GM23248 (cell line): ENCODE measurements at regions not wholly inside any gene's neighbourhood (a gene's known extent, or its start where the extent isn't known, plus 50 kb on each side); places are given as distances from the start of the nearest gene placed in this dataset.

Experiments used
- DNase-seq: peaks from one replicate; pipeline ENCODE4 v3.0.0-alpha.2; 2015
- H2AFZ ChIP-seq: fragments of 200-600 bp; sonication (generic); 2 replicates; pipeline ENCODE4 v1.6.1; 2016; ENCODE audit warnings: antibody characterized with exemption
- H3F3A ChIP-seq: fragments of 200-600 bp; sonication (generic); 2 replicates; pipeline ENCODE4 v1.6.1; 2016; ENCODE audit warnings: mild to moderate bottlenecking, antibody characterized with exemption, mixed run types; ENCODE audit not compliant: insufficient read depth
- H3K27ac ChIP-seq: fragments of 200-600 bp; sonication (generic); 2 replicates; pipeline ENCODE4 v1.5.1; 2016; ENCODE audit warnings: mild to moderate bottlenecking
- H3K27me3 ChIP-seq: fragments of 200-600 bp; sonication (generic); replicated peaks from 2 replicates; pipeline ENCODE4 v1.6.1; 2016; ENCODE audit warnings: mild to moderate bottlenecking; ENCODE audit not compliant: insufficient read depth
- H3K36me3 ChIP-seq: fragments of 200-600 bp; sonication (generic); 2 replicates; pipeline ENCODE4 v1.6.1; 2016; ENCODE audit warnings: low read depth, mild to moderate bottlenecking
- H3K4me1 ChIP-seq: fragments of 200-600 bp; sonication (generic); 2 replicates; pipeline ENCODE4 v1.6.1; 2016; ENCODE audit warnings: mild to moderate bottlenecking; ENCODE audit not compliant: insufficient read depth
- H3K4me2 ChIP-seq: fragments of 200-600 bp; sonication (generic); one replicate; pipeline ENCODE4 v1.6.1; 2016; ENCODE audit warnings: mild to moderate bottlenecking; ENCODE audit not compliant: unreplicated experiment
- H3K4me3 ChIP-seq: fragments of 200-600 bp; sonication (generic); 2 replicates; pipeline ENCODE4 v1.5.1; 2016; ENCODE audit warnings: mild to moderate bottlenecking
- H3K79me2 ChIP-seq: fragments of 200-600 bp; sonication (generic); 2 replicates; pipeline ENCODE4 v1.6.1; 2016; ENCODE audit warnings: mild to moderate bottlenecking; ENCODE audit not compliant: insufficient read depth
- H3K9ac ChIP-seq: fragments of 200-600 bp; sonication (generic); 2 replicates; pipeline ENCODE4 v1.6.1; 2016; ENCODE audit warnings: mild to moderate bottlenecking
- H3K9me2 ChIP-seq: fragments of 200-600 bp; sonication (generic); 2 replicates; pipeline ENCODE4 v1.6.1; 2016; ENCODE audit warnings: mixed run types, mild to moderate bottlenecking, moderate library complexity; ENCODE audit not compliant: insufficient read depth
- H3K9me3 ChIP-seq: fragments of 200-600 bp; sonication (generic); one replicate; pipeline ENCODE4 v1.6.1; 2017; ENCODE audit warnings: low read depth
- H4K20me1 ChIP-seq: fragments of 200-600 bp; sonication (generic); 2 replicates; pipeline ENCODE4 v1.6.0; 2016; ENCODE audit not compliant: insufficient read depth
- EZH2 ChIP-seq: fragments of 200-600 bp; sonication (generic); IDR thresholded peaks from 2 replicates; pipeline ENCODE4 v1.6.1; 2018; ENCODE audit warnings: antibody characterized with exemption, mild to moderate bottlenecking; ENCODE audit not compliant: insufficient read depth, poor library complexity, severe bottlenecking
- EZH2phosphoT487 ChIP-seq: fragments of 200-600 bp; sonication (generic); IDR thresholded peaks from 2 replicates; pipeline ENCODE4 v1.6.1; 2018; ENCODE audit warnings: antibody characterized with exemption, moderate library complexity, mild to moderate bottlenecking, low read depth; ENCODE audit not compliant: insufficient read depth
- WGBS, 2 experiments: methylation state at CpG; one replicate each; pipeline ENCODE4 v1.1.6; 2015 to 2017; ENCODE audit warnings: low lambda C conversion rate in 2 of 2, low coverage in 1 of 2; ENCODE audit errors: missing lambda C conversion rate in 2 of 2; 5-methylcytosine and 5-hydroxymethylcytosine counted together
- in situ Hi-C: fragments of 300-500 bp; cut with MboI; formaldehyde crosslinking; loops from 2 replicates; pipeline ENCODE4 v1.15.0; 2020

- H3K4me1 ChIP-seq, result no peaks in the 10 kb centered on the region
- in situ Hi-C loops, result no loop called here
- no peak overlapping the region for H3K9ac ChIP-seq
- H3K9me2 ChIP-seq, result no peaks in the 10 kb centered on the region
- no peak overlapping the region for H3K27ac ChIP-seq
- WGBS, 2 experiments, result 22 to 30% methylated on average over 6 of the region's 6 CpGs
- no peaks in the 10 kb centered on the region for H3K9me3 ChIP-seq
- H3K79me2 ChIP-seq, result no peaks in the 10 kb centered on the region
- H3K4me3 ChIP-seq, result no peak overlapping the region
- H3K27me3 ChIP-seq, result no peaks in the 10 kb centered on the region
- no peak for TF ChIP-seq EZH2phosphoT487
- TF ChIP-seq EZH2, result no peak
- no peaks in the 10 kb centered on the region for H4K20me1 ChIP-seq
- no peaks in the 10 kb centered on the region for H3F3A ChIP-seq
- peak; percentile 30 for DNase-seq
- H3K4me2 ChIP-seq, result no peak overlapping the region
- H2AFZ ChIP-seq, result no peak overlapping the region
- H3K36me3 ChIP-seq, result no peaks in the 10 kb centered on the region
Measured at GRCh38 chr2:41400088-41400665, 647.6 kb upstream of the PKDCC start.

- H3K79me2 ChIP-seq, result no peaks in the 10 kb centered on the region
- no peak overlapping the region for H3K4me3 ChIP-seq
- H3K4me1 ChIP-seq, result no peaks in the 10 kb centered on the region
- H3F3A ChIP-seq, result no peaks in the 10 kb centered on the region
- no peaks in the 10 kb centered on the region for H4K20me1 ChIP-seq
- no peak overlapping the region for H2AFZ ChIP-seq
- no peak overlapping the region for H3K27ac ChIP-seq
- H3K4me2 ChIP-seq, result no peak overlapping the region
- no peak overlapping the region for H3K9ac ChIP-seq
- H3K9me2 ChIP-seq, result no peaks in the 10 kb centered on the region
- 10 to 21% methylated on average over 2 of the region's 2 CpGs for WGBS, 2 experiments
- no peaks in the 10 kb centered on the region for H3K9me3 ChIP-seq
- in situ Hi-C loops, result no loop called here
- H3K36me3 ChIP-seq, result no peaks in the 10 kb centered on the region
- no peaks in the 10 kb centered on the region for H3K27me3 ChIP-seq
- TF ChIP-seq EZH2 (no peak), EZH2phosphoT487 (no peak)
- no peak for DNase-seq
Measured at GRCh38 chr2:41405441-41405840, 642.4 kb upstream of the PKDCC start.

GRCh38 chr2:41409328-41409727 is 638.5 kb upstream of the PKDCC start:
- TF ChIP-seq EZH2phosphoT487 (no peak), EZH2 (no peak)
- 17 to 18% methylated on average over 4 of the region's 4 CpGs for WGBS, 2 experiments
- in situ Hi-C loops, result no loop called here

GRCh38 chr2:41410011-41410410 is 637.8 kb upstream of the PKDCC start:
- Histone ChIP-seq H4K20me1 (no peaks in the 10 kb centered on the region), H3F3A (no peaks in the 10 kb centered on the region), H3K4me1 (no peaks in the 10 kb centered on the region), H2AFZ (no peak overlapping the region), H3K4me2 (no peak overlapping the region), H3K36me3 (no peaks in the 10 kb centered on the region), H3K27ac (no peak overlapping the region), H3K9me3 (no peaks in the 10 kb centered on the region), H3K27me3 (no peaks in the 10 kb centered on the region), H3K79me2 (no peaks in the 10 kb centered on the region), H3K9ac (no peak overlapping the region), H3K4me3 (no peak overlapping the region), H3K9me2 (no peaks in the 10 kb centered on the region)
- in situ Hi-C loops, result no loop called here
- no peak for TF ChIP-seq EZH2
- TF ChIP-seq EZH2phosphoT487, result no peak
- no peak for DNase-seq
- 54 to 59% methylated on average over 3 of the region's 3 CpGs for WGBS, 2 experiments

More at GRCh38 chr2:41409328-41409727, 638.5 kb upstream of the PKDCC start:
- no peak for DNase-seq
- Histone ChIP-seq H3K4me2 (no peak overlapping the region), H3K4me1 (no peaks in the 10 kb centered on the region), H4K20me1 (no peaks in the 10 kb centered on the region), H3K4me3 (no peak overlapping the region), H3K9me2 (no peaks in the 10 kb centered on the region), H3K9me3 (no peaks in the 10 kb centered on the region), H3K9ac (no peak overlapping the region), H3K36me3 (no peaks in the 10 kb centered on the region), H3K27ac (no peak overlapping the region), H2AFZ (no peak overlapping the region), H3K79me2 (no peaks in the 10 kb centered on the region), H3K27me3 (no peaks in the 10 kb centered on the region), H3F3A (no peaks in the 10 kb centered on the region)
